PFSK-1 (cell line): ENCODE measurements at regions not wholly inside any gene's neighbourhood (a gene's known extent, or its start where the extent isn't known, plus 50 kb on each side); places are given as distances from the start of the nearest gene placed in this dataset.

Experiments
- TAF1 ChIP-seq: IDR thresholded peaks from 2 replicates; pipeline ENCODE4 v1.6.1; 2012; ENCODE audit warnings: low read length, control low read depth, borderline replicate concordance; ENCODE audit not compliant: insufficient read depth
- TF ChIP-seq, protein P1 (sequence below), 2 experiments: IDR thresholded peaks; 2 replicates each; pipeline versions ENCODE4 v1.6.1 to v1.8.0; 2011 to 2012; ENCODE audit warnings: low read depth in 2 of 2, low read length in 2 of 2, control low read depth in 1 of 2, inconsistent platforms in 1 of 2, mild to moderate bottlenecking in 1 of 2, moderate library complexity in 1 of 2; ENCODE audit not compliant: insufficient read depth in 1 of 2

DNA sequence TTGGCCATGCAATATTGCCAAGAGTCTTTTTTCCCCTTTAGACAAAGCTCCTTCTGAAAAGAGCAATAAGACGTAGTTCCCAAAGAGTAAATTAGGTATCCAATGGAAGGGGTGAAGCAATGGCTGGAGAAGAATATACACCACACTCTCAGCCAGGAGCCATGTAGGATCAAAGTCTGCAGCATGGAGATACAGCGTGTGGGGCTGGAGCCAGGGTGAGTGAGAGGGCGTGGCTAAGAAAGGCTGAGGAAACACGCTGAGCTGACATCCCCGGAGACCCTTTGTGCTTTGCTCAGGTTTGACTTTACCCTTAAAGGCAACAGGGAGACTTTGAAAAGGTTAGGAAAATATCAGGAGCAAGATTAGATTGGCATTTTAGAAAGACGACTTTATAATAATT, 87.1 kb upstream of the ELL2 start:
- TF ChIP-seq, protein P1, sequence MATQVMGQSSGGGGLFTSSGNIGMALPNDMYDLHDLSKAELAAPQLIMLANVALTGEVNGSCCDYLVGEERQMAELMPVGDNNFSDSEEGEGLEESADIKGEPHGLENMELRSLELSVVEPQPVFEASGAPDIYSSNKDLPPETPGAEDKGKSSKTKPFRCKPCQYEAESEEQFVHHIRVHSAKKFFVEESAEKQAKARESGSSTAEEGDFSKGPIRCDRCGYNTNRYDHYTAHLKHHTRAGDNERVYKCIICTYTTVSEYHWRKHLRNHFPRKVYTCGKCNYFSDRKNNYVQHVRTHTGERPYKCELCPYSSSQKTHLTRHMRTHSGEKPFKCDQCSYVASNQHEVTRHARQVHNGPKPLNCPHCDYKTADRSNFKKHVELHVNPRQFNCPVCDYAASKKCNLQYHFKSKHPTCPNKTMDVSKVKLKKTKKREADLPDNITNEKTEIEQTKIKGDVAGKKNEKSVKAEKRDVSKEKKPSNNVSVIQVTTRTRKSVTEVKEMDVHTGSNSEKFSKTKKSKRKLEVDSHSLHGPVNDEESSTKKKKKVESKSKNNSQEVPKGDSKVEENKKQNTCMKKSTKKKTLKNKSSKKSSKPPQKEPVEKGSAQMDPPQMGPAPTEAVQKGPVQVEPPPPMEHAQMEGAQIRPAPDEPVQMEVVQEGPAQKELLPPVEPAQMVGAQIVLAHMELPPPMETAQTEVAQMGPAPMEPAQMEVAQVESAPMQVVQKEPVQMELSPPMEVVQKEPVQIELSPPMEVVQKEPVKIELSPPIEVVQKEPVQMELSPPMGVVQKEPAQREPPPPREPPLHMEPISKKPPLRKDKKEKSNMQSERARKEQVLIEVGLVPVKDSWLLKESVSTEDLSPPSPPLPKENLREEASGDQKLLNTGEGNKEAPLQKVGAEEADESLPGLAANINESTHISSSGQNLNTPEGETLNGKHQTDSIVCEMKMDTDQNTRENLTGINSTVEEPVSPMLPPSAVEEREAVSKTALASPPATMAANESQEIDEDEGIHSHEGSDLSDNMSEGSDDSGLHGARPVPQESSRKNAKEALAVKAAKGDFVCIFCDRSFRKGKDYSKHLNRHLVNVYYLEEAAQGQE (IDR thresholded peaks at IDR 0.05; ENCODE audit: insufficient read depth in 1 of 2, low read depth in 2 of 2, low read length in 2 of 2) = no peak
- TF ChIP-seq TAF1 = no peak
